ENCODE measurements at regions not wholly inside any gene's neighbourhood (a gene's known extent, or its start where the extent isn't known, plus 50 kb on each side); places are given as distances from the start of the nearest gene placed in this dataset.

DNA sequence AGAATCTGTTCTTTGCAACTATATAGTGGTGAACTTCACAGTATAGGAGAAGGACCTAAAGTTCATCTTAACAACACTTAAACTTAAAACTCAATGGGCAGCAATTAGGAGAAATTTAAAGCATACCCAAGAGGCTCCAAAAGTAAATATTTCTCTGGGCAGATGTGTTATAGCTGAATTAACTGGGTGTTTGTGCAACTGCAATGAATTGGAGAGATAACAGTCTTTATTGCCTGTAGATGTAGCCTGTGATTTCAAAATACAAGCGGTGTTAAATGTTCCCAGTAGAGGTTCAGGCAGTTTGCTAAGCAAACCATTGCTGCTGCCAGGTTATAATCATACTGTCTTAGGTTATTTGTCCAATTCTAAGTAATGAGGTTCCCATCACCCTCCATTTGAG is 294.1 kb upstream of the MTNR1B start:
- TF ChIP-seq, protein P1, sequence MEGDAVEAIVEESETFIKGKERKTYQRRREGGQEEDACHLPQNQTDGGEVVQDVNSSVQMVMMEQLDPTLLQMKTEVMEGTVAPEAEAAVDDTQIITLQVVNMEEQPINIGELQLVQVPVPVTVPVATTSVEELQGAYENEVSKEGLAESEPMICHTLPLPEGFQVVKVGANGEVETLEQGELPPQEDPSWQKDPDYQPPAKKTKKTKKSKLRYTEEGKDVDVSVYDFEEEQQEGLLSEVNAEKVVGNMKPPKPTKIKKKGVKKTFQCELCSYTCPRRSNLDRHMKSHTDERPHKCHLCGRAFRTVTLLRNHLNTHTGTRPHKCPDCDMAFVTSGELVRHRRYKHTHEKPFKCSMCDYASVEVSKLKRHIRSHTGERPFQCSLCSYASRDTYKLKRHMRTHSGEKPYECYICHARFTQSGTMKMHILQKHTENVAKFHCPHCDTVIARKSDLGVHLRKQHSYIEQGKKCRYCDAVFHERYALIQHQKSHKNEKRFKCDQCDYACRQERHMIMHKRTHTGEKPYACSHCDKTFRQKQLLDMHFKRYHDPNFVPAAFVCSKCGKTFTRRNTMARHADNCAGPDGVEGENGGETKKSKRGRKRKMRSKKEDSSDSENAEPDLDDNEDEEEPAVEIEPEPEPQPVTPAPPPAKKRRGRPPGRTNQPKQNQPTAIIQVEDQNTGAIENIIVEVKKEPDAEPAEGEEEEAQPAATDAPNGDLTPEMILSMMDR (IDR thresholded peaks at IDR 0.05) = no peak
- no peak for TF ChIP-seq EZH2 (IDR thresholded peaks at IDR 0.05)
- TF ChIP-seq EZH2phosphoT487 (IDR thresholded peaks at IDR 0.05) = no peak
